HepG2 (cell line): ENCODE measurements at regions not wholly inside any gene's neighbourhood (a gene's known extent, or its start where the extent isn't known, plus 50 kb on each side); places are given as distances from the start of the nearest gene placed in this dataset.

ENCODE experiments used
- ATAC-seq: fragments of 200-7000 bp; cut with Tn5 transposase; 3 replicates; pipeline ENCODE4 v1.9.1; 2020; ENCODE audit warnings: mild to moderate bottlenecking, moderate library complexity
- BruUV-seq: library from RNA; stranded (reverse); fragments of 400-500 nt; replicated peaks from 2 replicates; lab custom pipeline; 2021; lab: Mats Ljungman, UMichigan
- CTCF ChIA-PET: fragments of 300-600 bp; formaldehyde crosslinking; extraction: SDS; loops from one replicate; lab custom pipeline; 2021; ENCODE audit warnings: low total read pairs, inconsistent platforms, low intra/inter-chr PET ratio; lab: Yijun Ruan, JAX
- POLR2A ChIA-PET: fragments of 350-600 bp; sonication (Branson Sonifier 250); formaldehyde crosslinking; loops from one replicate; lab custom pipeline; 2020; ENCODE audit warnings: antibody characterized with exemption, inconsistent platforms; lab: Yijun Ruan, JAX
- DNase-seq: peaks from one replicate; pipeline ENCODE4 v3.0.0-alpha.2; 2015; ENCODE audit warnings: low spot score
- FAIRE-seq: peaks from 3 replicates; lab custom pipeline; 2011; peaks lifted over from hg19 to GRCh38; lab: Jason Lieb, UNC
- H2AFZ ChIP-seq: one replicate; pipeline ENCODE4 v1.6.1; 2011; ENCODE audit warnings: low read length, inconsistent platforms
- H3K27ac ChIP-seq: fragments of 300-600 bp; 3 replicates; pipeline ENCODE4 v1.8.0; 2011; ENCODE audit warnings: mixed run types, mild to moderate bottlenecking, mixed read lengths, low read length, inconsistent platforms; ENCODE audit not compliant: insufficient read depth; ENCODE audit errors: extremely low read length
- H3K27me3 ChIP-seq, 2 experiments: fragments of 200-600 bp in 1 of 2; 2 replicates in 1 of 2; 3 replicates in 1 of 2; pipeline versions ENCODE4 v1.6.0 to v1.8.0; 2011; ENCODE audit warnings: low read length in 2 of 2, mild to moderate bottlenecking in 2 of 2, moderate library complexity in 2 of 2, inconsistent platforms in 1 of 2; ENCODE audit not compliant: insufficient read depth in 2 of 2, control insufficient read depth in 1 of 2
- H3K36me3 ChIP-seq, 2 experiments: fragments of 200-600 bp in 1 of 2; replicated peaks in 1 of 2; 2 replicates in 1 of 2; 3 replicates in 1 of 2; pipeline versions ENCODE4 v1.5.1 to v1.8.0; 2011; ENCODE audit warnings: low read length in 2 of 2, inconsistent platforms in 1 of 2; ENCODE audit not compliant: insufficient read depth in 2 of 2, control insufficient read depth in 1 of 2
- H3K4me1 ChIP-seq: 2 replicates; pipeline ENCODE4 v1.5.1; 2012; ENCODE audit warnings: low read length, inconsistent platforms; ENCODE audit not compliant: insufficient read depth
- H3K4me2 ChIP-seq: 2 replicates; pipeline ENCODE4 v1.6.0; 2011; ENCODE audit warnings: low read depth, low read length, inconsistent platforms
- H3K4me3 ChIP-seq, 3 experiments: fragments of 200-600 bp in 1 of 3; sonication (generic), shearing (Covaris generic) in 1 of 3; replicated peaks in 1 of 3; 2 replicates each; pipeline ENCODE4 v1.5.1; 2011 to 2016; ENCODE audit warnings: low read length in 3 of 3, inconsistent platforms in 2 of 3, low read depth in 2 of 3, mild to moderate bottlenecking in 2 of 3, control low read depth in 1 of 3, mixed read lengths in 1 of 3; ENCODE audit not compliant: insufficient read depth in 1 of 3
- H3K79me2 ChIP-seq: one replicate; pipeline ENCODE4 v1.6.1; 2011; ENCODE audit warnings: low read length, inconsistent platforms; ENCODE audit not compliant: insufficient read depth
- H3K9ac ChIP-seq: 2 replicates; pipeline ENCODE4 v1.6.0; 2011; ENCODE audit warnings: mild to moderate bottlenecking, low read depth, low read length, inconsistent platforms; ENCODE audit not compliant: insufficient read depth
- H3K9me3 ChIP-seq: 2 replicates; pipeline ENCODE4 v1.5.1; 2012; ENCODE audit warnings: mild to moderate bottlenecking, low read length
- H4K20me1 ChIP-seq: 2 replicates; pipeline ENCODE4 v1.6.0; 2011; ENCODE audit warnings: inconsistent platforms, mild to moderate bottlenecking, low read length, moderate library complexity; ENCODE audit not compliant: insufficient read depth
- FLYWCH1 ChIP-seq: sonication (generic); formaldehyde crosslinking; IDR thresholded peaks from 2 replicates; pipeline ENCODE4 v1.8.1; 2023; ENCODE audit warnings: mild to moderate bottlenecking, missing genetic modification reagents
- HMGXB4 ChIP-seq, 2 experiments: sonication (generic) in 1 of 2; formaldehyde crosslinking in 1 of 2; IDR thresholded peaks; 2 replicates each; pipeline versions ENCODE4 v1.4.0 to v1.6.1; 2018 to 2020; ENCODE audit warnings: missing genetic modification reagents in 2 of 2, borderline replicate concordance in 1 of 2, low read depth in 1 of 2, mild to moderate bottlenecking in 1 of 2, missing biosample characterization in 1 of 2
- HOXA9 ChIP-seq: sonication (generic); formaldehyde crosslinking; IDR thresholded peaks from 2 replicates; pipeline ENCODE4 v1.8.1; 2022; ENCODE audit warnings: missing genetic modification reagents, mild to moderate bottlenecking, moderate library complexity, borderline replicate concordance
- JUN ChIP-seq: sonication (generic); formaldehyde crosslinking; IDR thresholded peaks from 2 replicates; pipeline ENCODE4 v1.4.0; 2020; ENCODE audit warnings: mild to moderate bottlenecking, missing genetic modification reagents
- MAZ ChIP-seq, 2 experiments: sonication (generic) in 1 of 2; formaldehyde crosslinking in 1 of 2; IDR thresholded peaks; 2 replicates each; pipeline versions ENCODE4 v1.5.0 to v1.6.1; 2012 to 2020; ENCODE audit warnings: low read depth in 2 of 2, mild to moderate bottlenecking in 2 of 2, borderline replicate concordance in 1 of 2, improper control_type of control experiment in 1 of 2, low read length in 1 of 2, missing genetic modification reagents in 1 of 2, moderate library complexity in 1 of 2
- NCOA1 ChIP-seq: sonication (generic); formaldehyde crosslinking; IDR thresholded peaks from 2 replicates; pipeline ENCODE4 v1.9.0; 2021; ENCODE audit warnings: missing genetic modification reagents
- NCOR1 ChIP-seq: fragments of 200-600 bp; sonication (generic); IDR thresholded peaks from 2 replicates; pipeline ENCODE4 v1.7.0; 2017; ENCODE audit warnings: antibody characterized with exemption, low read length, borderline replicate concordance
- PLRG1 ChIP-seq: fragments of 450-650 bp; conservative IDR thresholded peaks from 2 replicates; pipeline ENCODE4 v1.6.1; 2016
- SMARCC2 ChIP-seq: fragments of 450-650 bp; IDR thresholded peaks from 2 replicates; pipeline ENCODE4 v1.6.1; 2017; ENCODE audit warnings: antibody characterized with exemption, mild to moderate bottlenecking
- ZMYM4 ChIP-seq: sonication (generic); formaldehyde crosslinking; IDR thresholded peaks from 2 replicates; pipeline ENCODE4 v1.8.1; 2023; ENCODE audit warnings: mild to moderate bottlenecking, missing genetic modification reagents
- ZNF3 ChIP-seq: IDR thresholded peaks from 2 replicates; pipeline ENCODE4 v1.7.0; 2017; ENCODE audit warnings: inconsistent platforms
- ZNF773 ChIP-seq: sonication (generic); formaldehyde crosslinking; IDR thresholded peaks from 2 replicates; pipeline ENCODE4 v1.4.0; 2020; ENCODE audit warnings: missing genetic modification reagents, borderline replicate concordance
- WGBS: methylation state at CpG from one replicate; pipeline ENCODE4 v1.1.6; 2017; ENCODE audit warnings: low lambda C conversion rate; 5-methylcytosine and 5-hydroxymethylcytosine counted together
- in situ Hi-C: cut with HindIII; loops from 2 replicates; pipeline ENCODE4 v1.10.0; 2017; ENCODE audit warnings: low pct_unique_long_range_greater_than_20kb; ENCODE audit not compliant: extremely low pct_ligation_motif_present
- intact Hi-C: fragments of 100-400 bp; cut with micrococcal nuclease; formaldehyde crosslinking; loops from one replicate; pipeline ENCODE4 v1.10.0; 2022; ENCODE audit not compliant: unreplicated experiment
- TF ChIP-seq, protein P1 (sequence below): sonication (generic); formaldehyde crosslinking; IDR thresholded peaks from 2 replicates; pipeline ENCODE4 v1.5.0; 2020; ENCODE audit warnings: missing genetic modification reagents

GRCh38 chr9:135246248-135247205 lies 159.1 kb downstream of the OLFM1 start:
- POLR2A ChIA-PET: no interaction called here
- in situ Hi-C loops (no loop called here), intact Hi-C loops (no loop called here)
- ATAC-seq (no peak), FAIRE-seq (no peak), DNase-seq (no peak)
- H3K36me3 ChIP-seq: no peaks in the 10 kb centered on the region
- no peaks in the 10 kb centered on the region for H3K9me3 ChIP-seq
- no peaks in the 10 kb centered on the region for H3K4me1 ChIP-seq
- 0 out of 2 replicates have a peak, but pooled peaks cover 1% of the 10 kb centered on the region for H4K20me1 ChIP-seq
- no peak overlapping the region for H3K9ac ChIP-seq
- no peak overlapping the region for H2AFZ ChIP-seq
- CTCF ChIA-PET: no interaction called here
- H3K27ac ChIP-seq: no peak overlapping the region
- TF ChIP-seq HMGXB4 (CRISPR knock-in tag; IDR thresholded peaks at IDR 0.05; ENCODE audit: borderline replicate concordance in 1 of 2, low read depth in 1 of 2) (no peak), MAZ (IDR thresholded peaks at IDR 0.05; ENCODE audit: borderline replicate concordance, low read depth, low read length) (no peak), MAZ (CRISPR knock-in tag; IDR thresholded peaks at IDR 0.05; ENCODE audit: low read depth) (no peak), ZNF773 (CRISPR knock-in tag) (no peak), SMARCC2 (no peak), ZMYM4 (CRISPR knock-in tag) (no peak), JUN (CRISPR knock-in tag) (no peak), FLYWCH1 (CRISPR knock-in tag) (no peak), ZNF3 (CRISPR knock-in tag) (no peak), NCOR1 (no peak), PLRG1 (no peak), NCOA1 (CRISPR knock-in tag) (no peak), HOXA9 (no peak)
- TF ChIP-seq, protein P1, sequence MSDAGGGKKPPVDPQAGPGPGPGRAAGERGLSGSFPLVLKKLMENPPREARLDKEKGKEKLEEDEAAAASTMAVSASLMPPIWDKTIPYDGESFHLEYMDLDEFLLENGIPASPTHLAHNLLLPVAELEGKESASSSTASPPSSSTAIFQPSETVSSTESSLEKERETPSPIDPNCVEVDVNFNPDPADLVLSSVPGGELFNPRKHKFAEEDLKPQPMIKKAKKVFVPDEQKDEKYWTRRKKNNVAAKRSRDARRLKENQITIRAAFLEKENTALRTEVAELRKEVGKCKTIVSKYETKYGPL (CRISPR knock-in tag): no peak
- 7% methylated on average over 19 of the region's 23 CpGs for WGBS
- H3K4me3 ChIP-seq: no peak overlapping the region
- no TSS peak for BruUV-seq
- no peaks in the 10 kb centered on the region for H3K79me2 ChIP-seq
- peaks cover 8 to 75% of the 10 kb centered on the region in 2 experiments; a peak in 3 of 5 replicates for H3K27me3 ChIP-seq
- no peak overlapping the region for H3K4me2 ChIP-seq
